ENCODE measurements at regions not wholly inside any gene's neighbourhood (a gene's known extent, or its start where the extent isn't known, plus 50 kb on each side); places are given as distances from the start of the nearest gene placed in this dataset.

GRCh38 chr10:107434854-107435253 lies 270.3 kb upstream of the SORCS1 start:
- no peak for TF ChIP-seq CTCF (IDR thresholded peaks at IDR 0.05; ENCODE audit: insufficient read depth, low read depth, low read length)
- no peak overlapping the region for H3K4me3 ChIP-seq (ENCODE audit: low read depth, low read length)
- DNase-seq (ENCODE audit: low read depth) = no peak

- no peak for DNase-seq (ENCODE audit: low read depth)
- no peak for TF ChIP-seq CTCF (IDR thresholded peaks at IDR 0.05; ENCODE audit: insufficient read depth, low read depth, low read length)
- no peak overlapping the region for H3K4me3 ChIP-seq (ENCODE audit: low read depth, low read length)
Observed at GRCh38 chr10:107434201-107434600, 269.7 kb upstream of the SORCS1 start.

- no peak for DNase-seq (ENCODE audit: low read depth)
- TF ChIP-seq CTCF (IDR thresholded peaks at IDR 0.05; ENCODE audit: insufficient read depth, low read depth, low read length) = no peak
- no peak overlapping the region for H3K4me3 ChIP-seq (ENCODE audit: low read depth, low read length)
Observed at GRCh38 chr10:107433605-107434004, 269.1 kb upstream of the SORCS1 start.

- TF ChIP-seq CTCF (IDR thresholded peaks at IDR 0.05; ENCODE audit: insufficient read depth, low read depth, low read length) = no peak
- DNase-seq (ENCODE audit: low read depth) = no peak
- no peak overlapping the region for H3K4me3 ChIP-seq (ENCODE audit: low read depth, low read length)
Observed at GRCh38 chr10:107430446-107430845, 265.9 kb upstream of the SORCS1 start.

GRCh38 chr10:107427016-107427415 lies 262.5 kb upstream of the SORCS1 start:
- no peak for TF ChIP-seq CTCF (IDR thresholded peaks at IDR 0.05; ENCODE audit: insufficient read depth, low read depth, low read length)
- no peak overlapping the region for H3K4me3 ChIP-seq (ENCODE audit: low read depth, low read length)
- DNase-seq (ENCODE audit: low read depth) = no peak

GRCh38 chr10:107425931-107426553 lies 261.5 kb upstream of the SORCS1 start:
- TF ChIP-seq CTCF (IDR thresholded peaks at IDR 0.05; ENCODE audit: insufficient read depth, low read depth, low read length) = no peak
- no peak for DNase-seq (ENCODE audit: low read depth)
- H3K4me3 ChIP-seq (ENCODE audit: low read depth, low read length) = no peak overlapping the region

GRCh38 chr10:107424628-107425027 lies 260.1 kb upstream of the SORCS1 start:
- no peak for DNase-seq (ENCODE audit: low read depth)
- no peak for TF ChIP-seq CTCF (IDR thresholded peaks at IDR 0.05; ENCODE audit: insufficient read depth, low read depth, low read length)
- no peak overlapping the region for H3K4me3 ChIP-seq (ENCODE audit: low read depth, low read length)

All from fibroblast of villous mesenchyme (primary cell).